Sigmoid colon (tissue), 4 donors: ENCODE measurements at regions not wholly inside any gene's neighbourhood (a gene's known extent, or its start where the extent isn't known, plus 50 kb on each side); places are given as distances from the start of the nearest gene placed in this dataset.

Experiments
- POLR2A ChIP-seq, 2 donors: fragments of 450-650 bp; IDR thresholded peaks; one replicate each; pipeline ENCODE4 v1.6.1; 2016; ENCODE audit warnings: antibody characterized with exemption in 2 of 2, mild to moderate bottlenecking in 2 of 2, moderate library complexity in 2 of 2
- POLR2AphosphoS5 ChIP-seq, 4 donors: sonication (generic); formaldehyde crosslinking; IDR thresholded peaks; one replicate each; pipeline ENCODE4 v1.6.1; 2017; ENCODE audit warnings: antibody characterized with exemption in 4 of 4
- TF ChIP-seq, protein P1 (sequence below), 4 experiments: fragments of 450-650 bp in 3 of 4; fragments of 200-600 bp in 1 of 4; IDR thresholded peaks; one replicate each; pipeline ENCODE4 v1.5.1; 2016 to 2019; ENCODE audit warnings: antibody characterized with exemption in 4 of 4, mild to moderate bottlenecking in 3 of 4, moderate library complexity in 2 of 4

DNA sequence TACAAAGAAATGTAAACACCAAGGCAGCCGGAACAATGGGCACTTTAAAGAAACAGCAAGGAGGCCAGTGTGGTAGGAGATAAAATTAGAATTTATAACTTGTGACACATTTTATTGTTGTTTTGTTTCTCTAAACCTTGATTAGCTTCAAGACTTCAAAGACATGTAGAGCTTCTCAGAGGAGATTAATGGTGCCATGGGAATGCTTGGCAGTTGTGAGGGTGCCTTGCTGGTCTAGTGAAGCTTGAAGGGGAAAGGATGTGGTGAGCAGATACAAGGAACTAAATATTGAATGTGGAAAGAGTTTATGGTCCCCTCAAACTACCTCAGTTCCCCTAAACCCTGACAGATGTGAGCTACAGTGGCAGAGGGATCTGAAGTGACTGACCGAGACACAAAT is 322.4 kb upstream of the ADAMTS16 start:
- TF ChIP-seq POLR2A (IDR thresholded peaks at IDR 0.05) (no peak), POLR2AphosphoS5 (IDR thresholded peaks at IDR 0.05) (no peak)
- TF ChIP-seq, protein P1, sequence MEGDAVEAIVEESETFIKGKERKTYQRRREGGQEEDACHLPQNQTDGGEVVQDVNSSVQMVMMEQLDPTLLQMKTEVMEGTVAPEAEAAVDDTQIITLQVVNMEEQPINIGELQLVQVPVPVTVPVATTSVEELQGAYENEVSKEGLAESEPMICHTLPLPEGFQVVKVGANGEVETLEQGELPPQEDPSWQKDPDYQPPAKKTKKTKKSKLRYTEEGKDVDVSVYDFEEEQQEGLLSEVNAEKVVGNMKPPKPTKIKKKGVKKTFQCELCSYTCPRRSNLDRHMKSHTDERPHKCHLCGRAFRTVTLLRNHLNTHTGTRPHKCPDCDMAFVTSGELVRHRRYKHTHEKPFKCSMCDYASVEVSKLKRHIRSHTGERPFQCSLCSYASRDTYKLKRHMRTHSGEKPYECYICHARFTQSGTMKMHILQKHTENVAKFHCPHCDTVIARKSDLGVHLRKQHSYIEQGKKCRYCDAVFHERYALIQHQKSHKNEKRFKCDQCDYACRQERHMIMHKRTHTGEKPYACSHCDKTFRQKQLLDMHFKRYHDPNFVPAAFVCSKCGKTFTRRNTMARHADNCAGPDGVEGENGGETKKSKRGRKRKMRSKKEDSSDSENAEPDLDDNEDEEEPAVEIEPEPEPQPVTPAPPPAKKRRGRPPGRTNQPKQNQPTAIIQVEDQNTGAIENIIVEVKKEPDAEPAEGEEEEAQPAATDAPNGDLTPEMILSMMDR (IDR thresholded peaks at IDR 0.05): no peak
